ENCODE measurements at regions not wholly inside any gene's neighbourhood (a gene's known extent, or its start where the extent isn't known, plus 50 kb on each side); places are given as distances from the start of the nearest gene placed in this dataset.
"Not testable (repeated sequence)": the region's sequence is repeated elsewhere in the genome, so short reads cannot be mapped to it uniquely, and the experiment has no call there.

- H3K4me3 ChIP-seq (ENCODE audit: low read depth, low read length) = no peak overlapping the region
- no peak for DNase-seq (ENCODE audit: low read depth)
- TF ChIP-seq CTCF (conservative IDR thresholded peaks at IDR 0.05; ENCODE audit: low read depth, low read length) = no peak
These were observed 132.6 kb upstream of the PDE4D start for GRCh38 chr5:60026161-60026560.

- H3K4me3 ChIP-seq (ENCODE audit: low read depth, low read length) = no peak overlapping the region
- no peak for DNase-seq (ENCODE audit: low read depth)
- no peak for TF ChIP-seq CTCF (conservative IDR thresholded peaks at IDR 0.05; ENCODE audit: low read depth, low read length)
These were observed 130.6 kb upstream of the PDE4D start for GRCh38 chr5:60024104-60024503.

GRCh38 chr5:60023255-60023654, 129.7 kb upstream of the PDE4D start:
- TF ChIP-seq CTCF (conservative IDR thresholded peaks at IDR 0.05; ENCODE audit: low read depth, low read length) = no peak
- no peak for DNase-seq (ENCODE audit: low read depth)
- no peak overlapping the region for H3K4me3 ChIP-seq (ENCODE audit: low read depth, low read length)

- no peak overlapping the region for H3K4me3 ChIP-seq (ENCODE audit: low read depth, low read length)
- DNase-seq (ENCODE audit: low read depth) = no peak
- no peak for TF ChIP-seq CTCF (conservative IDR thresholded peaks at IDR 0.05; ENCODE audit: low read depth, low read length)
These were observed 126.9 kb upstream of the PDE4D start for GRCh38 chr5:60020457-60020856.

GRCh38 chr5:60018960-60019359, 125.4 kb upstream of the PDE4D start:
- not testable (repeated sequence) for H3K4me3 ChIP-seq (ENCODE audit: low read depth, low read length); DNase-seq (ENCODE audit: low read depth)

GRCh38 chr5:60018091-60018490, 124.6 kb upstream of the PDE4D start:
- TF ChIP-seq CTCF (conservative IDR thresholded peaks at IDR 0.05; ENCODE audit: low read depth, low read length) = no peak
- DNase-seq (ENCODE audit: low read depth) = no peak
- H3K4me3 ChIP-seq (ENCODE audit: low read depth, low read length) = no peak overlapping the region

- no peak for TF ChIP-seq CTCF (conservative IDR thresholded peaks at IDR 0.05; ENCODE audit: low read depth, low read length)
- no peak for DNase-seq (ENCODE audit: low read depth)
- no peak overlapping the region for H3K4me3 ChIP-seq (ENCODE audit: low read depth, low read length)
These were observed 120.8 kb upstream of the PDE4D start for GRCh38 chr5:60014331-60014730.

GRCh38 chr5:60010853-60011252, 117.3 kb upstream of the PDE4D start:
- no peak for DNase-seq (ENCODE audit: low read depth)
- no peak overlapping the region for H3K4me3 ChIP-seq (ENCODE audit: low read depth, low read length)
- no peak for TF ChIP-seq CTCF (conservative IDR thresholded peaks at IDR 0.05; ENCODE audit: low read depth, low read length)
